ENCODE measurements at regions not wholly inside any gene's neighbourhood (a gene's known extent, or its start where the extent isn't known, plus 50 kb on each side); places are given as distances from the start of the nearest gene placed in this dataset.

DNA sequence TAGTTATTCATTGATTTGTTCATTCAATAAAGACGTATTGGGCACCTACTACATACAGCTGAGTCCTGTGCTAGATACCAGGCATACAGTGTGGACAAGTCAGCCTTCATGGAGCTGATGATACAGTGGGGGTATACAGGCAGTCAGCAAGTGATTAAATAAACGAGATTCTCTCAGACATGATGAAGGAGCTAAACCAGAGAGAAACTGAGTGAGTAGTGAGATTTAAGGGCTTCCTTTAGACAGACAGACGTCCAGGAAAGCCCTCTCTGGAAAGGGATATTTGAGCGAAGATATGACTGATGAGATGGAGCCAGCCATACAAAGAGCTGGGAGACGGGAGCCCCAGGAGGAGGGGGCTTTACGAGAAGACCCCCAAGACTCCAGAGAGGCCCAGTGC lies 122.6 kb upstream of the MYCN start:
- no peak for TF ChIP-seq ZNF184 (tag by site-specific recombination; IDR thresholded peaks at IDR 0.05)
- TF ChIP-seq ZBTB6 (tag by site-specific recombination; IDR thresholded peaks at IDR 0.05), result no peak
- TF ChIP-seq, protein P1, sequence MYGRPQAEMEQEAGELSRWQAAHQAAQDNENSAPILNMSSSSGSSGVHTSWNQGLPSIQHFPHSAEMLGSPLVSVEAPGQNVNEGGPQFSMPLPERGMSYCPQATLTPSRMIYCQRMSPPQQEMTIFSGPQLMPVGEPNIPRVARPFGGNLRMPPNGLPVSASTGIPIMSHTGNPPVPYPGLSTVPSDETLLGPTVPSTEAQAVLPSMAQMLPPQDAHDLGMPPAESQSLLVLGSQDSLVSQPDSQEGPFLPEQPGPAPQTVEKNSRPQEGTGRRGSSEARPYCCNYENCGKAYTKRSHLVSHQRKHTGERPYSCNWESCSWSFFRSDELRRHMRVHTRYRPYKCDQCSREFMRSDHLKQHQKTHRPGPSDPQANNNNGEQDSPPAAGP (tag by site-specific recombination; IDR thresholded peaks at IDR 0.05), result no peak
- no peak for TF ChIP-seq ZNF561 (tag by site-specific recombination; IDR thresholded peaks at IDR 0.05; ENCODE audit: borderline replicate concordance)
- TF ChIP-seq, protein P2, sequence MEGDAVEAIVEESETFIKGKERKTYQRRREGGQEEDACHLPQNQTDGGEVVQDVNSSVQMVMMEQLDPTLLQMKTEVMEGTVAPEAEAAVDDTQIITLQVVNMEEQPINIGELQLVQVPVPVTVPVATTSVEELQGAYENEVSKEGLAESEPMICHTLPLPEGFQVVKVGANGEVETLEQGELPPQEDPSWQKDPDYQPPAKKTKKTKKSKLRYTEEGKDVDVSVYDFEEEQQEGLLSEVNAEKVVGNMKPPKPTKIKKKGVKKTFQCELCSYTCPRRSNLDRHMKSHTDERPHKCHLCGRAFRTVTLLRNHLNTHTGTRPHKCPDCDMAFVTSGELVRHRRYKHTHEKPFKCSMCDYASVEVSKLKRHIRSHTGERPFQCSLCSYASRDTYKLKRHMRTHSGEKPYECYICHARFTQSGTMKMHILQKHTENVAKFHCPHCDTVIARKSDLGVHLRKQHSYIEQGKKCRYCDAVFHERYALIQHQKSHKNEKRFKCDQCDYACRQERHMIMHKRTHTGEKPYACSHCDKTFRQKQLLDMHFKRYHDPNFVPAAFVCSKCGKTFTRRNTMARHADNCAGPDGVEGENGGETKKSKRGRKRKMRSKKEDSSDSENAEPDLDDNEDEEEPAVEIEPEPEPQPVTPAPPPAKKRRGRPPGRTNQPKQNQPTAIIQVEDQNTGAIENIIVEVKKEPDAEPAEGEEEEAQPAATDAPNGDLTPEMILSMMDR (tag by site-specific recombination; IDR thresholded peaks at IDR 0.05), result no peak
- TF ChIP-seq, protein P3, sequence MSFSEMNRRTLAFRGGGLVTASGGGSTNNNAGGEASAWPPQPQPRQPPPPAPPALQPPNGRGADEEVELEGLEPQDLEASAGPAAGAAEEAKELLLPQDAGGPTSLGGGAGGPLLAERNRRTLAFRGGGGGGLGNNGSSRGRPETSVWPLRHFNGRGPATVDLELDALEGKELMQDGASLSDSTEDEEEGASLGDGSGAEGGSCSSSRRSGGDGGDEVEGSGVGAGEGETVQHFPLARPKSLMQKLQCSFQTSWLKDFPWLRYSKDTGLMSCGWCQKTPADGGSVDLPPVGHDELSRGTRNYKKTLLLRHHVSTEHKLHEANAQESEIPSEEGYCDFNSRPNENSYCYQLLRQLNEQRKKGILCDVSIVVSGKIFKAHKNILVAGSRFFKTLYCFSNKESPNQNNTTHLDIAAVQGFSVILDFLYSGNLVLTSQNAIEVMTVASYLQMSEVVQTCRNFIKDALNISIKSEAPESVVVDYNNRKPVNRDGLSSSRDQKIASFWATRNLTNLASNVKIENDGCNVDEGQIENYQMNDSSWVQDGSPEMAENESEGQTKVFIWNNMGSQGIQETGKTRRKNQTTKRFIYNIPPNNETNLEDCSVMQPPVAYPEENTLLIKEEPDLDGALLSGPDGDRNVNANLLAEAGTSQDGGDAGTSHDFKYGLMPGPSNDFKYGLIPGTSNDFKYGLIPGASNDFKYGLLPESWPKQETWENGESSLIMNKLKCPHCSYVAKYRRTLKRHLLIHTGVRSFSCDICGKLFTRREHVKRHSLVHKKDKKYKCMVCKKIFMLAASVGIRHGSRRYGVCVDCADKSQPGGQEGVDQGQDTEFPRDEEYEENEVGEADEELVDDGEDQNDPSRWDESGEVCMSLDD (tag by site-specific recombination; IDR thresholded peaks at IDR 0.05), result no peak
- TF ChIP-seq KLF1 (tag by site-specific recombination; IDR thresholded peaks at IDR 0.05), result no peak
